Suprapubic skin (tissue), 4 donors: ENCODE measurements at regions not wholly inside any gene's neighbourhood (a gene's known extent, or its start where the extent isn't known, plus 50 kb on each side); places are given as distances from the start of the nearest gene placed in this dataset.

Experiments used
- DNase-seq, 2 donors: peaks; one replicate each; pipeline ENCODE4 v3.0.0-alpha.2; 2019; ENCODE audit warnings: low spot score in 2 of 2
- H3K27ac ChIP-seq: fragments of 200-600 bp; sonication (generic); one replicate; pipeline ENCODE4 v1.5.1; 2019
- H3K27me3 ChIP-seq: fragments of 200-600 bp; sonication (generic); one replicate; pipeline ENCODE4 v1.5.1; 2019
- H3K36me3 ChIP-seq: fragments of 200-600 bp; sonication (generic); one replicate; pipeline ENCODE4 v1.5.1; 2019
- H3K4me1 ChIP-seq: fragments of 200-600 bp; sonication (generic); one replicate; pipeline ENCODE4 v1.5.1; 2019
- H3K4me3 ChIP-seq: fragments of 200-600 bp; sonication (generic); one replicate; pipeline ENCODE4 v1.5.1; 2019; ENCODE audit warnings: mild to moderate bottlenecking
- H3K9me3 ChIP-seq: fragments of 200-600 bp; sonication (generic); one replicate; pipeline ENCODE4 v1.5.1; 2019
- CTCF ChIP-seq, 2 donors: fragments of 200-600 bp in 1 of 2; fragments of 450-650 bp in 1 of 2; sonication (generic) in 1 of 2; IDR thresholded peaks; one replicate each; pipeline ENCODE4 v1.5.1; 2016 to 2019; ENCODE audit warnings: antibody characterized with exemption in 2 of 2, mild to moderate bottlenecking in 1 of 2, moderate library complexity in 1 of 2
- EP300 ChIP-seq: sonication (generic); formaldehyde crosslinking; IDR thresholded peaks from one replicate; pipeline ENCODE4 v1.6.1; 2017; ENCODE audit warnings: antibody characterized with exemption
- POLR2A ChIP-seq, 2 donors: fragments of 450-650 bp; IDR thresholded peaks; one replicate each; pipeline ENCODE4 v1.6.1; 2017; ENCODE audit warnings: antibody characterized with exemption in 2 of 2, mild to moderate bottlenecking in 2 of 2, moderate library complexity in 2 of 2
- POLR2AphosphoS5 ChIP-seq, 3 donors: sonication (generic); formaldehyde crosslinking; IDR thresholded peaks; one replicate each; pipeline ENCODE4 v1.6.1; 2017; ENCODE audit warnings: antibody characterized with exemption in 3 of 3
- WGBS: methylation state at CpG from one replicate; pipeline ENCODE4 v1.1.5; 2018; 5-methylcytosine and 5-hydroxymethylcytosine counted together

- Histone ChIP-seq H3K36me3 (no peaks in the 10 kb centered on the region), H3K4me1 (no peaks in the 10 kb centered on the region)
- 67% methylated on average over 2 of the region's 2 CpGs for WGBS
Measured at GRCh38 chr1:114318961-114319360, 165.3 kb upstream of the SYT6 start.

GRCh38 chr1:114316204-114316603, 162.5 kb upstream of the SYT6 start:
- Histone ChIP-seq H3K9me3 (no peaks in the 10 kb centered on the region), H3K4me1 (no peaks in the 10 kb centered on the region), H3K4me3 (no peak overlapping the region), H3K27ac (no peak overlapping the region), H3K27me3 (no peaks in the 10 kb centered on the region), H3K36me3 (no peaks in the 10 kb centered on the region)
- DNase-seq = no peak
- TF ChIP-seq CTCF (IDR thresholded peaks at IDR 0.05) (no peak), POLR2A (IDR thresholded peaks at IDR 0.05) (no peak)
- 82% methylated on average over 3 of the region's 3 CpGs for WGBS

More at GRCh38 chr1:114318961-114319360, 165.3 kb upstream of the SYT6 start:
- DNase-seq = no peak
- Histone ChIP-seq H3K27ac (no peak overlapping the region), H3K9me3 (no peaks in the 10 kb centered on the region), H3K27me3 (no peaks in the 10 kb centered on the region), H3K4me3 (no peak overlapping the region)
- no peak for TF ChIP-seq CTCF (IDR thresholded peaks at IDR 0.05)
- TF ChIP-seq POLR2AphosphoS5 (IDR thresholded peaks at IDR 0.05) = no peak

GRCh38 chr1:114315631-114316030, 162.0 kb upstream of the SYT6 start:
- H3K9me3 ChIP-seq = no peaks in the 10 kb centered on the region
- DNase-seq = no peak
- no peak for TF ChIP-seq POLR2A (IDR thresholded peaks at IDR 0.05)
- no peak for TF ChIP-seq POLR2AphosphoS5 (IDR thresholded peaks at IDR 0.05)
- no peak for TF ChIP-seq EP300
- TF ChIP-seq CTCF (IDR thresholded peaks at IDR 0.05) = no peak

GRCh38 chr1:114314576-114314975, 160.9 kb upstream of the SYT6 start:
- no peak overlapping the region for H3K27ac ChIP-seq
- no peaks in the 10 kb centered on the region for H3K9me3 ChIP-seq
- WGBS = 87% methylated on average over 3 of the region's 3 CpGs
- H3K4me1 ChIP-seq = no peaks in the 10 kb centered on the region
- no peak overlapping the region for H3K4me3 ChIP-seq
- DNase-seq = no peak
- H3K27me3 ChIP-seq = no peaks in the 10 kb centered on the region
- TF ChIP-seq POLR2A (IDR thresholded peaks at IDR 0.05) (no peak), CTCF (IDR thresholded peaks at IDR 0.05) (no peak), EP300 (no peak), POLR2AphosphoS5 (IDR thresholded peaks at IDR 0.05) (no peak)
- H3K36me3 ChIP-seq = no peaks in the 10 kb centered on the region

More at GRCh38 chr1:114315631-114316030, 162.0 kb upstream of the SYT6 start:
- no peak overlapping the region for H3K27ac ChIP-seq
- no peak overlapping the region for H3K4me3 ChIP-seq
- no peaks in the 10 kb centered on the region for H3K4me1 ChIP-seq
- H3K27me3 ChIP-seq = no peaks in the 10 kb centered on the region
- no peaks in the 10 kb centered on the region for H3K36me3 ChIP-seq

GRCh38 chr1:114314098-114314497, 160.4 kb upstream of the SYT6 start:
- Histone ChIP-seq H3K27ac (no peak overlapping the region), H3K27me3 (no peaks in the 10 kb centered on the region), H3K9me3 (no peaks in the 10 kb centered on the region), H3K4me3 (no peak overlapping the region), H3K4me1 (no peaks in the 10 kb centered on the region), H3K36me3 (no peaks in the 10 kb centered on the region)
- TF ChIP-seq POLR2AphosphoS5 (IDR thresholded peaks at IDR 0.05) (no peak), CTCF (IDR thresholded peaks at IDR 0.05) (no peak), EP300 (no peak), POLR2A (IDR thresholded peaks at IDR 0.05) (no peak)
- no peak for DNase-seq
- WGBS = 94% methylated on average over 1 of the region's 1 CpG
